ENCODE measurements at regions not wholly inside any gene's neighbourhood (a gene's known extent, or its start where the extent isn't known, plus 50 kb on each side); places are given as distances from the start of the nearest gene placed in this dataset.
"Not testable (repeated sequence)": the region's sequence is repeated elsewhere in the genome, so short reads cannot be mapped to it uniquely, and the experiment has no call there.

DNA sequence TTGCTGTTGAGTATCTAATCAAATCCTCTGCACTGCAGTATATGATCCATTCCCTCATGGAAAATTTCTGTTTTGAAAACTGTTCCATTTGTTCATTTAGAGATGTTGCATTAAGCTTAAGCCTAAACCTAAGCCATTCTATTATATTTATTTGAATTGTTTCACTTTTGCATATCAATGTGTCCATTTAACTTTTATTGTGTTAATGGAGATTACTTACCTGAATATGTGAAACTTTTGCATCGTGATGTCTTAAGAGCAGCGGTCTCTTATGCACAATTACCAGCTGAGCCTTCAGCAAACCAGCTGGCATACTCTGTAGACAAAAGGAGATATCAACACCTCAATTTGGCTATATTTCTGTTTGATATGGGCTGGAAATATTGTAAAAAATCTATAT is 922.5 kb upstream of the FBXO33 start:
- WGBS, 2 donors = 54 to 62% methylated on average over 2 of the region's 2 CpGs
- TF ChIP-seq, protein P1, sequence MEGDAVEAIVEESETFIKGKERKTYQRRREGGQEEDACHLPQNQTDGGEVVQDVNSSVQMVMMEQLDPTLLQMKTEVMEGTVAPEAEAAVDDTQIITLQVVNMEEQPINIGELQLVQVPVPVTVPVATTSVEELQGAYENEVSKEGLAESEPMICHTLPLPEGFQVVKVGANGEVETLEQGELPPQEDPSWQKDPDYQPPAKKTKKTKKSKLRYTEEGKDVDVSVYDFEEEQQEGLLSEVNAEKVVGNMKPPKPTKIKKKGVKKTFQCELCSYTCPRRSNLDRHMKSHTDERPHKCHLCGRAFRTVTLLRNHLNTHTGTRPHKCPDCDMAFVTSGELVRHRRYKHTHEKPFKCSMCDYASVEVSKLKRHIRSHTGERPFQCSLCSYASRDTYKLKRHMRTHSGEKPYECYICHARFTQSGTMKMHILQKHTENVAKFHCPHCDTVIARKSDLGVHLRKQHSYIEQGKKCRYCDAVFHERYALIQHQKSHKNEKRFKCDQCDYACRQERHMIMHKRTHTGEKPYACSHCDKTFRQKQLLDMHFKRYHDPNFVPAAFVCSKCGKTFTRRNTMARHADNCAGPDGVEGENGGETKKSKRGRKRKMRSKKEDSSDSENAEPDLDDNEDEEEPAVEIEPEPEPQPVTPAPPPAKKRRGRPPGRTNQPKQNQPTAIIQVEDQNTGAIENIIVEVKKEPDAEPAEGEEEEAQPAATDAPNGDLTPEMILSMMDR (IDR thresholded peaks at IDR 0.05) = no peak
- no peak for TF ChIP-seq POLR2A (IDR thresholded peaks at IDR 0.05)
- no peak for DNase-seq
- intact Hi-C loops (cut with DNase I) = no loop called here
- H3K4me1 ChIP-seq = no peaks in the 10 kb centered on the region
- no peak overlapping the region for H3K4me3 ChIP-seq (replicated peaks in 1 of 3)
- no peak overlapping the region for H3K27ac ChIP-seq
- H3K27me3 ChIP-seq = no peaks in the 10 kb centered on the region
- H3K9me3 ChIP-seq = no peaks in the 10 kb centered on the region
- no peaks in the 10 kb centered on the region for H3K36me3 ChIP-seq

DNA sequence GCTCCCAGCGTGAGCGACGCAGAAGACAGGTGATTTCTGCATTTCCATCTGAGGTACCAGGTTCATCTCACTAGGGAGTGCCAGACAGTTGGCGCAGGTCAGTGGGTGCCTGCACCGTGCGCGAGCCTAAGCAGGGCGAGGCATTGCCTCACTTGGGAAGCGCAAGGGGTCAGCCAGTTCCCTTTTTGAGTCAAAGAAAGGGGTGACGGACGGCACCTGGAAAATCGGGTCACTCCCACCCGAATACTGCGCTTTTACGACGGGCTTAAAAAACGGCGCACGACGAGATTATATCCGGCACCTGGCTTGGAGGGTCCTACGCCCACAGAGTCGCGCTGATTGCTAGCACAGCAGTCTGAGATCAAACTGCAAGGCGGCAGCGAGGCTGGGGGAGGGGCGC is 915.9 kb upstream of the FBXO33 start:
- H3K27ac ChIP-seq; H3K4me1 ChIP-seq; DNase-seq; H3K4me3 ChIP-seq (replicated peaks in 1 of 3); intact Hi-C loops (cut with DNase I); H3K27me3 ChIP-seq; H3K36me3 ChIP-seq; H3K9me3 ChIP-seq: not testable (repeated sequence)
- WGBS, 2 donors = 91 to 98% methylated on average over 27 of the region's 27 CpGs

DNA sequence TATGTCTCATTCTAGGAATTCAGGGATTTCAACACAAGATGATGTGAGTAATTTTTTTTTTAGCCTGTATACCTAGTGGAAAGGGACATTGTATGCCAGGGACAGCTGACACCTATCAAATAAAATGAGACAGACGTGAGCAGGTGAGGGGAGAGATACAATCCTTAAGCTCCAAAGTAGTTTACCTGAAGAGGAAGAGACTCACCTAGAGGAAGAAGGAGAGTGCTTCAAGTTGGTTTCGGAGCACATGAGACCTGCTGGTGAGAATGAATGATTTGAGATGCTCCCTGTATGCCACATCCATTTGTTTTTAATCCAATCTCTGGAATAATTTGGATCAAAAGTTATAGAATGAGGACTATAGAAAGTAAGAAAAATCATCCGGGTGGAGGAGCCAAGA is 915.4 kb upstream of the FBXO33 start:
- 89 to 90% methylated on average over 3 of the region's 3 CpGs for WGBS, 2 donors
- intact Hi-C loops (cut with DNase I) = no loop called here
- H3K36me3 ChIP-seq = no peaks in the 10 kb centered on the region
- no peaks in the 10 kb centered on the region for H3K9me3 ChIP-seq
- TF ChIP-seq POLR2A (IDR thresholded peaks at IDR 0.05) = no peak
- TF ChIP-seq, protein P1 (IDR thresholded peaks at IDR 0.05) = no peak
- H3K4me3 ChIP-seq (replicated peaks in 1 of 3) = no peak overlapping the region
- H3K4me1 ChIP-seq = no peaks in the 10 kb centered on the region
- H3K27me3 ChIP-seq = no peaks in the 10 kb centered on the region
- DNase-seq = no peak
- H3K27ac ChIP-seq = no peak overlapping the region

DNA sequence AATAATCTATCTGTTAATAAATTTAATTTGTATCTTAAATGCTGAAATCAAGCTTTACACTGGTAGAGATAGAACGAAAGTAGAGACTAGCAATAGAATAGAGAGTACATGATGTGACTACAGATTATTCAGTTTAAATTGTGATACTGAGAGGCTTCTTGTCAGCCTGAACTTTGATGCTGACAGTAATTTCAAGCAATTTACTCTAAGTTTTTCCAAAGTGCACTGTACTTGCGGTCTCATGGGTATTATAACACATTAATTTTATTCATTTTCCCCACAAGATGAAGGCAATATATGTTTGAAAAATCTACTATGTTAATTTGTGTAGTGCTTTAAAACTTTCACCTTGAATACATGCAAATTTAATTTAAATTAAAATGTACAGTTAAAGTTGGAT is 914.0 kb upstream of the FBXO33 start:
- TF ChIP-seq, protein P1 (IDR thresholded peaks at IDR 0.05) = no peak
- no peak for TF ChIP-seq POLR2A (IDR thresholded peaks at IDR 0.05)
- intact Hi-C loops (cut with DNase I) = no loop called here

DNA sequence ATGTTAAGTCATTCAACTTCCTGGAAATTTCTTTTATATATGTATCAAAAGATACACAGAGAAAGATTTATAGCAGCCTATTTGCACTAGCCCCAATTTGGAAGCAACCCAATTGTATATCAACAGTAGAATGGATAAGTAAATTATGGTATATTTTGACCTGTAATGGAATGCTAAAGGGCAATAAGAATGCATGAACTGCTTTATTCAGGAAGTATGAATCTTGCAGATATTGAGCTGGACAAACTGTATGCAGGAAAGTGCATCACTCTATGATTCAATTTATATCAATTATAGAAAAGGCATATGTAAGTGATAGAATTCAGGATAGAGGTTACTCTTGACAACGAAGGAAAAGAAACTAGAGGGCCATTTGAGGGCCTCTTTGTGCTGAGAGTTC is 913.1 kb upstream of the FBXO33 start:
- H3K27me3 ChIP-seq = no peaks in the 10 kb centered on the region
- H3K4me3 ChIP-seq (replicated peaks in 1 of 3) = no peak overlapping the region
- intact Hi-C loops (cut with DNase I) = no loop called here
- H3K36me3 ChIP-seq = no peaks in the 10 kb centered on the region
- H3K9me3 ChIP-seq = no peaks in the 10 kb centered on the region
- H3K4me1 ChIP-seq = no peaks in the 10 kb centered on the region
- WGBS, 2 donors = 62 to 73% methylated on average over 1 of the region's 1 CpG
- H3K27ac ChIP-seq = no peak overlapping the region
- TF ChIP-seq, protein P1 (IDR thresholded peaks at IDR 0.05) = no peak
- no peak for TF ChIP-seq POLR2A (IDR thresholded peaks at IDR 0.05)
- DNase-seq = no peak

More for the DNA sequence above, 914.0 kb upstream of the FBXO33 start:
- Histone ChIP-seq H3K4me3 (replicated peaks in 1 of 3) (no peak overlapping the region), H3K4me1 (no peaks in the 10 kb centered on the region), H3K9me3 (no peaks in the 10 kb centered on the region), H3K27me3 (no peaks in the 10 kb centered on the region), H3K27ac (no peak overlapping the region), H3K36me3 (no peaks in the 10 kb centered on the region)
- DNase-seq = no peak
- WGBS, 2 donors = 93 to 97% methylated on average over 2 of the region's 2 CpGs

DNA sequence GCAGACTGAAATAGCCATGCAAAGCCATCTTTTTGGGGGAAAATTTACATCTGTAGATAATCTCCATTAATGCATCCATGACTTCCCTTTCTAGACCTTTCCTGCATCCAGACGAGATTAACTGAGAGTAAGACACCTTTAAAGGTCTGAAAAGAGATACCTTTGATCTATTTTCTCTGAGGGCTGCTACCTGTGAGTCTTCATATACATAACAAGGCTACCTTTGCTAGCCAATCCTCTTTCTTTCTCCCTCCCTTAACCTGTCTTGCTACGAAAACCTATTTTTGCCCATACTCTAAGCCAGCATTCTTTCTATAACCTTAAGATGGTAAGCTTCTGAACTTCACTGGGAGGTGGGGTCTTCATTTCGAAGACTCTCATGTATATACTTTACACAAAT is 908.5 kb upstream of the FBXO33 start:
- DNase-seq = no peak
- Histone ChIP-seq H3K36me3 (no peaks in the 10 kb centered on the region), H3K9me3 (no peaks in the 10 kb centered on the region), H3K27ac (no peak overlapping the region), H3K27me3 (no peaks in the 10 kb centered on the region), H3K4me1 (no peaks in the 10 kb centered on the region), H3K4me3 (replicated peaks in 1 of 3) (no peak overlapping the region)
- TF ChIP-seq, protein P1 (IDR thresholded peaks at IDR 0.05) = no peak
- TF ChIP-seq POLR2A (IDR thresholded peaks at IDR 0.05) = no peak
- WGBS, 2 donors = 79 to 84% methylated on average over 3 of the region's 3 CpGs
- intact Hi-C loops (cut with DNase I) = no loop called here
